OCI-LY1 (cell line): ENCODE measurements at regions not wholly inside any gene's neighbourhood (a gene's known extent, or its start where the extent isn't known, plus 50 kb on each side); places are given as distances from the start of the nearest gene placed in this dataset.

Source experiments
- H2AFZ ChIP-seq: fragments of 200-600 bp; sonication (generic), shearing (Covaris generic); 2 replicates; pipeline ENCODE4 v1.6.0; 2014; ENCODE audit warnings: antibody characterized with exemption, mild to moderate bottlenecking, low read length
- H3F3A ChIP-seq: fragments of 200-600 bp; sonication (generic), shearing (Covaris generic); 2 replicates; pipeline ENCODE4 v1.6.0; 2014; ENCODE audit warnings: mild to moderate bottlenecking, antibody characterized with exemption, low read length, moderate library complexity; ENCODE audit not compliant: insufficient read depth
- H3K27ac ChIP-seq: fragments of 200-600 bp; sonication (generic); 2 replicates; pipeline ENCODE4 v1.5.1; 2014; ENCODE audit warnings: low read length, mixed run types, mild to moderate bottlenecking, low read depth; ENCODE audit not compliant: poor library complexity, severe bottlenecking
- H3K27me3 ChIP-seq: fragments of 200-600 bp; sonication (generic); 2 replicates; pipeline ENCODE4 v1.6.0; 2014; ENCODE audit warnings: antibody characterized with exemption, mild to moderate bottlenecking, low read length, moderate library complexity; ENCODE audit not compliant: insufficient read depth
- H3K36me3 ChIP-seq: fragments of 200-600 bp; sonication (generic); 2 replicates; pipeline ENCODE4 v1.6.1; 2014; ENCODE audit warnings: mild to moderate bottlenecking, antibody characterized with exemption, low read length, moderate library complexity, mixed read lengths; ENCODE audit not compliant: insufficient read depth
- H3K4me1 ChIP-seq: fragments of 200-600 bp; sonication (generic); 2 replicates; pipeline ENCODE4 v1.5.1; 2014; ENCODE audit warnings: mild to moderate bottlenecking, low read length, moderate library complexity; ENCODE audit not compliant: insufficient read depth, severe bottlenecking
- H3K4me2 ChIP-seq: fragments of 200-600 bp; sonication (generic), shearing (Covaris generic); 2 replicates; pipeline ENCODE4 v1.6.1; 2014; ENCODE audit warnings: low read length
- H3K4me3 ChIP-seq: fragments of 200-600 bp; sonication (generic); 2 replicates; pipeline ENCODE4 v1.5.1; 2014; ENCODE audit warnings: low read length, low read depth, mild to moderate bottlenecking, mixed read lengths; ENCODE audit not compliant: poor library complexity, severe bottlenecking
- H3K79me2 ChIP-seq: fragments of 200-600 bp; shearing (Covaris generic); 2 replicates; pipeline ENCODE4 v1.6.1; 2016; ENCODE audit warnings: mixed run types, low read length, mixed read lengths; ENCODE audit not compliant: insufficient read depth
- H3K9ac ChIP-seq: fragments of 200-600 bp; sonication (generic), shearing (Covaris generic); 2 replicates; pipeline ENCODE4 v1.6.1; 2014; ENCODE audit warnings: mild to moderate bottlenecking, low read length, mixed read lengths
- H3K9me2 ChIP-seq: fragments of 200-600 bp; sonication (generic), shearing (Covaris generic); 2 replicates; pipeline ENCODE4 v1.6.1; 2014; ENCODE audit warnings: low read depth, mild to moderate bottlenecking, low read length, mixed read lengths
- H3K9me3 ChIP-seq: fragments of 200-600 bp; shearing (Covaris generic); 2 replicates; pipeline ENCODE4 v1.6.1; 2014; ENCODE audit warnings: low read length, mixed read lengths
- H4K20me1 ChIP-seq: fragments of 200-600 bp; sonication (generic), shearing (Covaris generic); 2 replicates; pipeline ENCODE4 v1.6.0; 2016; ENCODE audit warnings: mild to moderate bottlenecking, low read length; ENCODE audit not compliant: insufficient read depth
- CTCF ChIP-seq: fragments of 200-600 bp; sonication (generic), shearing (Covaris generic); IDR thresholded peaks from 2 replicates; pipeline ENCODE4 v1.5.1; 2017; ENCODE audit warnings: mild to moderate bottlenecking, antibody characterized with exemption, low read length, moderate library complexity, mixed read lengths
- EZH2 ChIP-seq: fragments of 200-600 bp; sonication (generic), shearing (Covaris generic); IDR thresholded peaks from 2 replicates; pipeline ENCODE4 v1.8.0; 2017; ENCODE audit warnings: borderline replicate concordance, mixed run types, mild to moderate bottlenecking, antibody characterized with exemption, low read length, moderate library complexity, mixed read lengths

- no peak overlapping the region for H3K4me2 ChIP-seq
- H3K36me3 ChIP-seq, result no peaks in the 10 kb centered on the region
- no peak overlapping the region for H3K9ac ChIP-seq
- H3K4me3 ChIP-seq, result no peak overlapping the region
- H3K9me3 ChIP-seq, result no peaks in the 10 kb centered on the region
- TF ChIP-seq CTCF (no peak), EZH2 (no peak)
- H4K20me1 ChIP-seq, result no peaks in the 10 kb centered on the region
- H3K79me2 ChIP-seq, result no peaks in the 10 kb centered on the region
- H2AFZ ChIP-seq, result no peak overlapping the region
- H3K9me2 ChIP-seq, result no peaks in the 10 kb centered on the region
- H3K4me1 ChIP-seq, result no peaks in the 10 kb centered on the region
- H3F3A ChIP-seq, result no peaks in the 10 kb centered on the region; the same call in 1 of the 2 replicates
- H3K27ac ChIP-seq, result no peak overlapping the region
- H3K27me3 ChIP-seq, result no peaks in the 10 kb centered on the region
These were observed 524.6 kb upstream of the KCND2 start for GRCh38 chr7:119748251-119748860.

GRCh38 chr7:119748991-119749390 lies 524.0 kb upstream of the KCND2 start:
- Histone ChIP-seq H2AFZ (no peak overlapping the region), H3K27me3 (no peaks in the 10 kb centered on the region)

GRCh38 chr7:119756687-119757086 lies 516.3 kb upstream of the KCND2 start:
- Histone ChIP-seq H3K4me3 (no peak overlapping the region), H3K9me2 (no peaks in the 10 kb centered on the region; the same call in 1 of the 2 replicates), H3K4me2 (no peak overlapping the region), H2AFZ (no peak overlapping the region), H3K27me3 (no peaks in the 10 kb centered on the region), H4K20me1 (no peaks in the 10 kb centered on the region), H3K9me3 (no peaks in the 10 kb centered on the region), H3K9ac (no peak overlapping the region), H3K36me3 (no peaks in the 10 kb centered on the region), H3K27ac (no peak overlapping the region), H3F3A (no peaks in the 10 kb centered on the region; the same call in 1 of the 2 replicates), H3K79me2 (no peaks in the 10 kb centered on the region), H3K4me1 (no peaks in the 10 kb centered on the region)
- TF ChIP-seq EZH2 (no peak), CTCF (no peak)

More at GRCh38 chr7:119748991-119749390, 524.0 kb upstream of the KCND2 start:
- Histone ChIP-seq H3K9ac (no peak overlapping the region), H3K4me2 (no peak overlapping the region), H3K9me3 (no peaks in the 10 kb centered on the region), H3K4me3 (no peak overlapping the region), H3K79me2 (no peaks in the 10 kb centered on the region), H3K9me2 (no peaks in the 10 kb centered on the region), H3F3A (no peaks in the 10 kb centered on the region; the same call in 1 of the 2 replicates), H3K27ac (no peak overlapping the region), H3K4me1 (no peaks in the 10 kb centered on the region), H4K20me1 (no peaks in the 10 kb centered on the region), H3K36me3 (no peaks in the 10 kb centered on the region)
- no peak for TF ChIP-seq CTCF
- TF ChIP-seq EZH2, result no peak
